HFF-Myc (cell line): ENCODE measurements at regions not wholly inside any gene's neighbourhood (a gene's known extent, or its start where the extent isn't known, plus 50 kb on each side); places are given as distances from the start of the nearest gene placed in this dataset.

ENCODE experiments used
- DNase-seq: peaks from one replicate; pipeline ENCODE4 v3.0.0-alpha.2; 2011; ENCODE audit warnings: low read depth; ENCODE audit errors: extremely low read depth
- H3K4me3 ChIP-seq: replicated peaks from 2 replicates; pipeline ENCODE4 v1.5.1; 2011; ENCODE audit warnings: low read depth, mild to moderate bottlenecking, control low read depth, low read length
- CTCF ChIP-seq: IDR thresholded peaks from 2 replicates; pipeline ENCODE4 v1.5.1; 2012; ENCODE audit warnings: mild to moderate bottlenecking, low read depth, low read length, control low read depth; ENCODE audit errors: missing control alignments

- H3K4me3 ChIP-seq = no peak overlapping the region
- no peak for DNase-seq
- no peak for TF ChIP-seq CTCF
Observed at GRCh38 chr2:192254444-192254843, 59.7 kb upstream of the TMEFF2 start.

DNA sequence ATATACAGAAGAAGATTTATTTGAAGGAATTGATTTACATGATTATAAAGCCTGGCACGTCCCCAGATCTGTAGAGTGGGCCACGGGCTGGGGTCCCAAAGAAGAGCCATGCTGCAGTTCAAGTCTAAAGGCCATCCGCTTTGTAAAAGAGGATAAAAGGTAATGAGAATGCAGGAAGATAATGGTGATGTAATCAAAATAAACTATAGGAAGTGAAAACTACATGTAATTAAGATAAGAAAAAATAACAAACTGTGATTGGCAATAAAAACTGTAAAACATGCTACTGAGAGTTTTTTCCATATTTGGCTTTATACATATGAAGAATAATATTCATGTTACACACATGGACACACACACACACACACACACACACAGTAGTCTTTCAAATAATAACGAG, 59.0 kb upstream of the TMEFF2 start:
- no peak for DNase-seq
- no peak overlapping the region for H3K4me3 ChIP-seq
- no peak for TF ChIP-seq CTCF

DNA sequence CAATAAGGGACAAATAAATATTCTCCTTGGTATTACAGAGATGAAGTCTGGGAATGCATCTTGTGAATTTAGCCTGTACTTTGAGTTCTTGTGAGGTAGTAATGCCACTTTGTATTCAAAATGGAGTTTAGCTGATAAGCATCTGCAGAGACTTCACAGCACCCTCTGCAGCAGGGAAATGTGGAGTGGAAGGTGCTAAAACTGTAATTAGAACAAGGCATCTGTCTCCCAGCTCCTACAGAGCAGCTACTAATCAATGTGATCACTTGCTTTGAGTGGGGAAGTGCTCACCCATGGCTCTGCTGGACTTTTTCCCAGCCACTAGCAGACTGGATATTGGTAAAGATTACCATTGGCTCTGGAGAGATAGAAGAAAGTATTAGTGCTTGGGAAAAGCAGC, 56.2 kb upstream of the TMEFF2 start:
- DNase-seq = no peak
- TF ChIP-seq CTCF = no peak

DNA sequence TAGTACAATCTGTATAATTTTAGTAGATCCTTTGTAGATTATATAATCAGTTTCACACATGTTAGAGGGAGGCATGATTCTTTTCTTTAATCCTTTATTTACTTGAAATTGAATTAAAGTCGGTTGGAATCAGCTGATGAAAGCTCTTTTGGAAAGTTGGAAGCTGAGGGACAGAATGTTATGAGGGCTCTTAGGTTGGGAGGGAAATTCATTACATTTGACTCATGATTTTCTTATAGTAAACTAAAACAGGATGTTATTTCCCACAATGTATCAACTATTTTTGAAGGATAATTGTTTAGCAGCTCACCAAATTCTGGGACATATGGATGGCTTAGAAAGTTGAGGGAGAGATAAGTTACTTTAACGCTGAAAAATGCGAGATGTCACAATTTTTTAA, 52.7 kb upstream of the TMEFF2 start:
- no peak for TF ChIP-seq CTCF
- no peak overlapping the region for H3K4me3 ChIP-seq
- no peak for DNase-seq

More for the DNA sequence above, 56.2 kb upstream of the TMEFF2 start:
- no peak overlapping the region for H3K4me3 ChIP-seq

- TF ChIP-seq CTCF = no peak
- no peak for DNase-seq
- H3K4me3 ChIP-seq = no peak overlapping the region
Observed at GRCh38 chr2:192246297-192246696, 51.6 kb upstream of the TMEFF2 start.

DNA sequence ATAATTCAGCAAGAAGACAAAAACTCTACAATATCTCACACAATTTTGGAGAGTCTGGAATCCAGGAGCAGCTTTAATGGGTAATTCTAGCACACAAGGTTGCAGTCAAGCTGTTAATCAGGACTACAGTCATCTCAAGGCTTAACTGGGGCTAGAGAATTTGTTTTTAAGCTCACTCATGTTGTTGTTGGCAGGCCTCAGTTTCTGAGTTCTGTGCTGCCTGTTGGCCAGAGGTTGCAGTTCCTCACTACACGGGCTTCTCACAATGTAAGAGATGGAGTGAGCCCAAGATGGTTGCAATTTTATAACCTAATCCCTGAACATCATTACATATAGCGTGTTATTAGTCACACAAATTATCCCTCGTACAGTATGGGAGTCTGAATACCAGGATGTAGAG, 50.6 kb upstream of the TMEFF2 start:
- no peak for TF ChIP-seq CTCF
- no peak for DNase-seq
- no peak overlapping the region for H3K4me3 ChIP-seq
